GM23338 (cell line): ENCODE measurements at regions not wholly inside any gene's neighbourhood (a gene's known extent, or its start where the extent isn't known, plus 50 kb on each side); places are given as distances from the start of the nearest gene placed in this dataset.

Source experiments
- ATAC-seq: fragments of 200-7000 bp; cut with Tn5 transposase; 3 replicates; pipeline ENCODE4 v1.9.1; 2020
- DNase-seq: peaks from one replicate; pipeline ENCODE4 v3.0.0-alpha.2; 2015; ENCODE audit warnings: low spot score
- H2AFZ ChIP-seq: fragments of 200-600 bp; sonication (generic); 2 replicates; pipeline ENCODE4 v1.8.0; 2016; ENCODE audit warnings: antibody characterized with exemption, mild to moderate bottlenecking, moderate library complexity
- H3F3A ChIP-seq: fragments of 200-600 bp; sonication (generic); replicated peaks from 2 replicates; pipeline ENCODE4 v1.8.0; 2017; ENCODE audit warnings: antibody characterized with exemption, mixed run types, low read depth
- H3K27ac ChIP-seq: fragments of 200-600 bp; sonication (generic); 2 replicates; pipeline ENCODE4 v1.6.1; 2016; ENCODE audit warnings: low read depth
- H3K27me3 ChIP-seq: fragments of 200-600 bp; sonication (generic); 2 replicates; pipeline ENCODE4 v1.8.0; 2016; ENCODE audit warnings: mild to moderate bottlenecking, mixed run types, moderate library complexity; ENCODE audit not compliant: insufficient read depth
- H3K36me3 ChIP-seq: fragments of 200-600 bp; sonication (generic); 2 replicates; pipeline ENCODE4 v1.8.0; 2016; ENCODE audit warnings: mild to moderate bottlenecking; ENCODE audit not compliant: insufficient read depth
- H3K4me1 ChIP-seq: fragments of 200-600 bp; sonication (generic); 2 replicates; pipeline ENCODE4 v1.8.0; 2016; ENCODE audit warnings: mild to moderate bottlenecking, moderate library complexity; ENCODE audit not compliant: insufficient read depth
- H3K4me2 ChIP-seq: fragments of 200-600 bp; sonication (generic); 2 replicates; pipeline ENCODE4 v1.7.1; 2017; ENCODE audit warnings: mixed run types
- H3K4me3 ChIP-seq: fragments of 200-600 bp; sonication (generic); 2 replicates; pipeline ENCODE4 v1.6.1; 2016; ENCODE audit warnings: mixed run types
- H3K79me2 ChIP-seq: fragments of 200-600 bp; sonication (generic); replicated peaks from 2 replicates; pipeline ENCODE4 v1.8.0; 2017; ENCODE audit warnings: mild to moderate bottlenecking; ENCODE audit not compliant: insufficient read depth
- H3K9me2 ChIP-seq: fragments of 200-600 bp; sonication (generic); 2 replicates; pipeline ENCODE4 v1.8.0; 2017; ENCODE audit not compliant: insufficient read depth
- H4K20me1 ChIP-seq: fragments of 200-600 bp; sonication (generic); replicated peaks from 2 replicates; pipeline ENCODE4 v1.8.0; 2017; ENCODE audit warnings: mild to moderate bottlenecking; ENCODE audit not compliant: insufficient read depth
- H3K27ac Mint-ChIP-seq: 2 replicates; pipeline ENCODE4 v1.8.0; 2020; ENCODE audit warnings: inconsistent platforms, mild to moderate bottlenecking, moderate library complexity, mixed read lengths
- H3K27me3 Mint-ChIP-seq: 3 replicates; pipeline ENCODE4 v1.8.0; 2022; ENCODE audit warnings: low read depth, mild to moderate bottlenecking, moderate library complexity, mixed read lengths, inconsistent platforms; ENCODE audit not compliant: insufficient read depth, poor library complexity
- H3K36me3 Mint-ChIP-seq: 3 replicates; pipeline ENCODE4 v1.8.0; 2021; ENCODE audit warnings: low read depth, mild to moderate bottlenecking, inconsistent platforms, moderate library complexity, mixed read lengths
- H3K4me1 Mint-ChIP-seq: 3 replicates; pipeline ENCODE4 v1.8.0; 2020; ENCODE audit warnings: mild to moderate bottlenecking, inconsistent platforms, mixed read lengths
- H3K4me3 Mint-ChIP-seq: 3 replicates; pipeline ENCODE4 v1.8.0; 2021; ENCODE audit warnings: moderate library complexity, mild to moderate bottlenecking, inconsistent platforms, mixed read lengths
- H3K9me3 Mint-ChIP-seq: 3 replicates; pipeline ENCODE4 v1.8.0; 2020; ENCODE audit warnings: moderate library complexity, mild to moderate bottlenecking, inconsistent platforms, mixed read lengths
- CREB1 ChIP-seq: fragments of 250-450 bp; sonication (Bioruptor Pico); IDR thresholded peaks from 2 replicates; pipeline ENCODE4 v1.5.0; 2020; ENCODE audit warnings: low read depth, mild to moderate bottlenecking, moderate library complexity
- JUNB ChIP-seq: IDR thresholded peaks from one replicate; pipeline ENCODE4 v1.6.1; 2016; ENCODE audit warnings: antibody characterized with exemption; ENCODE audit not compliant: unreplicated experiment
- NANOG ChIP-seq: IDR thresholded peaks from 2 replicates; pipeline ENCODE4 v1.6.1; 2016; ENCODE audit warnings: antibody characterized with exemption, borderline replicate concordance
- POLR2AphosphoS5 ChIP-seq: IDR thresholded peaks from 2 replicates; pipeline ENCODE4 v1.6.1; 2016; ENCODE audit warnings: antibody characterized with exemption, low read depth
- STAT1 ChIP-seq: IDR thresholded peaks from one replicate; pipeline ENCODE4 v1.6.1; 2016; ENCODE audit warnings: antibody characterized with exemption; ENCODE audit not compliant: unreplicated experiment
- ZNF114 ChIP-seq: fragments of 250-450 bp; sonication (Bioruptor Pico); IDR thresholded peaks from 2 replicates; pipeline ENCODE4 v1.5.0; 2020; ENCODE audit warnings: mild to moderate bottlenecking, moderate library complexity
- ZNF331 ChIP-seq: fragments of 250-450 bp; sonication (Bioruptor Pico); IDR thresholded peaks from 2 replicates; pipeline ENCODE4 v1.5.0; 2020; ENCODE audit warnings: low read depth, mild to moderate bottlenecking, moderate library complexity
- TF ChIP-seq, protein P1 (sequence below): IDR thresholded peaks from one replicate; pipeline ENCODE4 v1.6.1; 2018; ENCODE audit warnings: antibody characterized with exemption; ENCODE audit not compliant: unreplicated experiment
- TF ChIP-seq, protein P2 (sequence below): IDR thresholded peaks from 2 replicates; pipeline ENCODE4 v1.6.1; 2016; ENCODE audit warnings: antibody characterized with exemption
- TF ChIP-seq, protein P3 (sequence below), 2 experiments: fragments of 200-600 bp in 1 of 2; sonication (generic) in 1 of 2; conservative IDR thresholded peaks; 2 replicates each; pipeline versions ENCODE4 v1.5.1 to v1.6.1; 2016 to 2017; ENCODE audit warnings: antibody characterized with exemption in 2 of 2, low read depth in 2 of 2, mild to moderate bottlenecking in 2 of 2, moderate library complexity in 1 of 2

DNA sequence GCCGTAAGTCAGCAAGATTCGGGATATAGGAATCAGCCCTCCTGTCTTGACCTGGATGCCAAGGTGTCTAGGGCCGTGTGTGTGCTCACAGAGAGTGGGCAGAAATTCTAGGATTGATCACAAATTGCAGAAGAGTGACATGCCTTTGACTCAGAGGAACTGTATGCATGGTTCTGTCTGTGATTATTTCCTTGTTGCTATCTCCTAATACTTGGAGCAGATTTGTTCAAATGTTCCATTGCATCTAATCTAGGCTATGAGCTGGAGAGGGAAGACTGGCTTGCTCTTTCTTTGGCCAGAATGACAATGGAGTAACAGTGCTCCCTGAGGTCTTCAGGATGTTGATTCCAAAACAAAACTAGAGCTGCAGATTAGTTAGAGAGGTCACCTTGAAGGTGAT is 115.0 kb downstream of the EN1 start (continued):
- TF ChIP-seq, protein P1, sequence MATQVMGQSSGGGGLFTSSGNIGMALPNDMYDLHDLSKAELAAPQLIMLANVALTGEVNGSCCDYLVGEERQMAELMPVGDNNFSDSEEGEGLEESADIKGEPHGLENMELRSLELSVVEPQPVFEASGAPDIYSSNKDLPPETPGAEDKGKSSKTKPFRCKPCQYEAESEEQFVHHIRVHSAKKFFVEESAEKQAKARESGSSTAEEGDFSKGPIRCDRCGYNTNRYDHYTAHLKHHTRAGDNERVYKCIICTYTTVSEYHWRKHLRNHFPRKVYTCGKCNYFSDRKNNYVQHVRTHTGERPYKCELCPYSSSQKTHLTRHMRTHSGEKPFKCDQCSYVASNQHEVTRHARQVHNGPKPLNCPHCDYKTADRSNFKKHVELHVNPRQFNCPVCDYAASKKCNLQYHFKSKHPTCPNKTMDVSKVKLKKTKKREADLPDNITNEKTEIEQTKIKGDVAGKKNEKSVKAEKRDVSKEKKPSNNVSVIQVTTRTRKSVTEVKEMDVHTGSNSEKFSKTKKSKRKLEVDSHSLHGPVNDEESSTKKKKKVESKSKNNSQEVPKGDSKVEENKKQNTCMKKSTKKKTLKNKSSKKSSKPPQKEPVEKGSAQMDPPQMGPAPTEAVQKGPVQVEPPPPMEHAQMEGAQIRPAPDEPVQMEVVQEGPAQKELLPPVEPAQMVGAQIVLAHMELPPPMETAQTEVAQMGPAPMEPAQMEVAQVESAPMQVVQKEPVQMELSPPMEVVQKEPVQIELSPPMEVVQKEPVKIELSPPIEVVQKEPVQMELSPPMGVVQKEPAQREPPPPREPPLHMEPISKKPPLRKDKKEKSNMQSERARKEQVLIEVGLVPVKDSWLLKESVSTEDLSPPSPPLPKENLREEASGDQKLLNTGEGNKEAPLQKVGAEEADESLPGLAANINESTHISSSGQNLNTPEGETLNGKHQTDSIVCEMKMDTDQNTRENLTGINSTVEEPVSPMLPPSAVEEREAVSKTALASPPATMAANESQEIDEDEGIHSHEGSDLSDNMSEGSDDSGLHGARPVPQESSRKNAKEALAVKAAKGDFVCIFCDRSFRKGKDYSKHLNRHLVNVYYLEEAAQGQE = no peak
- TF ChIP-seq POLR2AphosphoS5 = no peak
- TF ChIP-seq STAT1 = no peak
- no peak for TF ChIP-seq ZNF114 (CRISPR knock-in tag)
- no peak for TF ChIP-seq NANOG
- TF ChIP-seq, protein P2, sequence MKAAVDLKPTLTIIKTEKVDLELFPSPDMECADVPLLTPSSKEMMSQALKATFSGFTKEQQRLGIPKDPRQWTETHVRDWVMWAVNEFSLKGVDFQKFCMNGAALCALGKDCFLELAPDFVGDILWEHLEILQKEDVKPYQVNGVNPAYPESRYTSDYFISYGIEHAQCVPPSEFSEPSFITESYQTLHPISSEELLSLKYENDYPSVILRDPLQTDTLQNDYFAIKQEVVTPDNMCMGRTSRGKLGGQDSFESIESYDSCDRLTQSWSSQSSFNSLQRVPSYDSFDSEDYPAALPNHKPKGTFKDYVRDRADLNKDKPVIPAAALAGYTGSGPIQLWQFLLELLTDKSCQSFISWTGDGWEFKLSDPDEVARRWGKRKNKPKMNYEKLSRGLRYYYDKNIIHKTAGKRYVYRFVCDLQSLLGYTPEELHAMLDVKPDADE = no peak
- TF ChIP-seq CREB1 (CRISPR knock-in tag) = no peak

DNA sequence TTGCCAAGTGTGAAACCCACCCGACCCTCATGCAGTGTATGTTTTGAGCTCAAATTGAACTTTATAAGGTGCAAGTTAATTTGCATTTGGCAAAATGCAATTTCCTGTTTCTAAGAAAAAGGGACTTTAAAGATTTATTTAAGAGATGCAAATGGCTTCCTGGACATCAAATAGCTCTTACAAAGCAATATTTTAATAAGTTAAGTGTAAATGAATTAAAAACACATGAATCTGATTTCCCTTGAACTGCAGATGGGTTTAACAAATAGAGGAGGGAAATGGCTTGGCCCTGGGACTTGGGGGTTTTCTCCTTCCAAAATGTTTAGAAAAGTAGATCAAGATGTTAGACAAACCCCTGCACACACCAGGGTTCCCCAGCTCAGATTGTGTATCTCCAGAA is 116.0 kb downstream of the EN1 start:
- no peaks in the 10 kb centered on the region for H4K20me1 ChIP-seq
- H3K4me3 Mint-ChIP-seq = no peak overlapping the region
- TF ChIP-seq, protein P2 = no peak
- TF ChIP-seq JUNB = no peak
- peaks cover 19% of the 10 kb centered on the region for H3K9me2 ChIP-seq
- H2AFZ ChIP-seq = no peak overlapping the region
- H3F3A ChIP-seq = no peaks in the 10 kb centered on the region
- ATAC-seq = no peak
- no peaks in the 10 kb centered on the region for H3K4me1 Mint-ChIP-seq
- H3K27ac ChIP-seq = no peak overlapping the region
- H3K36me3 ChIP-seq = no peaks in the 10 kb centered on the region
- no peaks in the 10 kb centered on the region for H3K79me2 ChIP-seq
- H3K4me3 ChIP-seq = no peak overlapping the region
- H3K4me2 ChIP-seq = no peak overlapping the region
- no peak overlapping the region for H3K27ac Mint-ChIP-seq
- H3K4me1 ChIP-seq = no peaks in the 10 kb centered on the region
- peaks cover 13% of the 10 kb centered on the region for H3K9me3 Mint-ChIP-seq
- H3K27me3 Mint-ChIP-seq = peaks cover 8% of the 10 kb centered on the region
- no peak for DNase-seq
- no peaks in the 10 kb centered on the region for H3K27me3 ChIP-seq
- peaks cover 8% of the 10 kb centered on the region; the same call in 1 of the 3 replicates for H3K36me3 Mint-ChIP-seq

DNA sequence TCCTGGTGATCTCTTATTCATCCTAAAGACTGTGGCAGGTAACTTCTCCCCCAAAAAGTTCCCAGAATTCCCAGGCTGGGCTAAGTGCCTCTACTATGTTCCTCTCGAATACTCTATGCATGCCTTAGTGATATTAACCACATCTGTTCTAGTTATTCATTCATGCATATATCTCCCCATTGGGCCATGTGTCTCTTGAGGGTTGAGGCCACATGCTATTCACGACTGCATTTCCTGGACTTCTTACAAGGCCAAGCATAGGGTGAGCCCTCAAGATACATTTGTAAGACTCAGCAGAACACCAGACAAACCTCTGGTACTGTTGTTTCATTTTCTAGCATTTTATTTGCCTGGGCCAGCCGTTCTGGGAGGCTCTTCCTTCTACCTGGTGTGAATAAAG is 117.0 kb downstream of the EN1 start:
- Histone ChIP-seq H2AFZ (no peak overlapping the region), H3K27me3 (no peaks in the 10 kb centered on the region), H4K20me1 (no peaks in the 10 kb centered on the region), H3F3A (no peaks in the 10 kb centered on the region), H3K79me2 (no peaks in the 10 kb centered on the region), H3K4me1 (no peaks in the 10 kb centered on the region), H3K27ac (no peak overlapping the region), H3K4me2 (no peak overlapping the region), H3K4me3 (no peak overlapping the region), H3K36me3 (no peaks in the 10 kb centered on the region), H3K9me2 (peaks cover 24% of the 10 kb centered on the region)
- ATAC-seq (no peak), DNase-seq (no peak)
- Mint-ChIP-seq H3K27ac (no peak overlapping the region), H3K9me3 (peaks cover 15% of the 10 kb centered on the region), H3K27me3 (peaks cover 8% of the 10 kb centered on the region), H3K36me3 (peaks cover 8% of the 10 kb centered on the region; the same call in 1 of the 3 replicates), H3K4me3 (no peak overlapping the region), H3K4me1 (no peaks in the 10 kb centered on the region)
- TF ChIP-seq STAT1 (no peak), CREB1 (CRISPR knock-in tag) (no peak), ZNF331 (CRISPR knock-in tag) (no peak)
- TF ChIP-seq, protein P3, sequence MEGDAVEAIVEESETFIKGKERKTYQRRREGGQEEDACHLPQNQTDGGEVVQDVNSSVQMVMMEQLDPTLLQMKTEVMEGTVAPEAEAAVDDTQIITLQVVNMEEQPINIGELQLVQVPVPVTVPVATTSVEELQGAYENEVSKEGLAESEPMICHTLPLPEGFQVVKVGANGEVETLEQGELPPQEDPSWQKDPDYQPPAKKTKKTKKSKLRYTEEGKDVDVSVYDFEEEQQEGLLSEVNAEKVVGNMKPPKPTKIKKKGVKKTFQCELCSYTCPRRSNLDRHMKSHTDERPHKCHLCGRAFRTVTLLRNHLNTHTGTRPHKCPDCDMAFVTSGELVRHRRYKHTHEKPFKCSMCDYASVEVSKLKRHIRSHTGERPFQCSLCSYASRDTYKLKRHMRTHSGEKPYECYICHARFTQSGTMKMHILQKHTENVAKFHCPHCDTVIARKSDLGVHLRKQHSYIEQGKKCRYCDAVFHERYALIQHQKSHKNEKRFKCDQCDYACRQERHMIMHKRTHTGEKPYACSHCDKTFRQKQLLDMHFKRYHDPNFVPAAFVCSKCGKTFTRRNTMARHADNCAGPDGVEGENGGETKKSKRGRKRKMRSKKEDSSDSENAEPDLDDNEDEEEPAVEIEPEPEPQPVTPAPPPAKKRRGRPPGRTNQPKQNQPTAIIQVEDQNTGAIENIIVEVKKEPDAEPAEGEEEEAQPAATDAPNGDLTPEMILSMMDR (conservative IDR thresholded peaks at IDR 0.05; ENCODE audit: low read depth in 2 of 2) = no peak
